HG03139 (cell line): ENCODE measurements at regions not wholly inside any gene's neighbourhood (a gene's known extent, or its start where the extent isn't known, plus 50 kb on each side); places are given as distances from the start of the nearest gene placed in this dataset.

Experiments
- ATAC-seq: cut with Tn5 transposase; IDR thresholded peaks from one replicate; pipeline ENCODE4 v1.9.1; 2021; ENCODE audit not compliant: unreplicated experiment

- ATAC-seq: no peak
Measured at GRCh38 chr4:178471994-178472393, 1029.8 kb upstream of the AGA start.

DNA sequence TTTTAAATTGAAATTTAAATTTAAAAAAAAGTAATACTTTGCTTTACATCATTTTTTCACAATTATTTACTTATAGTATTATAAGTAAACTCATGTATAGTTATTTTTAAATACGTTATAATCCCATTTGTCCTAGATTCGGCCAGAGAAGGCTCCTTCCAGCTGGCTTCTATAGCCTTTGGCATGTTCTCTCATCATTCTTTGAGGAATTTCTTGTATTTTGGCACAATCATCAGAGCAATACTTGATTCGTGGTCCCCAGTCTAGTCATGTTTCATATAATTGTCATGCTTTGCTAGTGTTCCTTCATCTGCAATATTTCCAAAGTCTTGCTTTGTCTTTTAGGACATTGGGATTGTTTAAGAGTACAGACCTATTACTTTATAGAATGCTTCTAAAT, 1037.9 kb upstream of the AGA start:
- no peak for ATAC-seq

GRCh38 chr4:178480881-178481280, 1038.6 kb upstream of the AGA start:
- ATAC-seq: no peak

GRCh38 chr4:178481564-178481963, 1039.3 kb upstream of the AGA start:
- ATAC-seq: no peak

DNA sequence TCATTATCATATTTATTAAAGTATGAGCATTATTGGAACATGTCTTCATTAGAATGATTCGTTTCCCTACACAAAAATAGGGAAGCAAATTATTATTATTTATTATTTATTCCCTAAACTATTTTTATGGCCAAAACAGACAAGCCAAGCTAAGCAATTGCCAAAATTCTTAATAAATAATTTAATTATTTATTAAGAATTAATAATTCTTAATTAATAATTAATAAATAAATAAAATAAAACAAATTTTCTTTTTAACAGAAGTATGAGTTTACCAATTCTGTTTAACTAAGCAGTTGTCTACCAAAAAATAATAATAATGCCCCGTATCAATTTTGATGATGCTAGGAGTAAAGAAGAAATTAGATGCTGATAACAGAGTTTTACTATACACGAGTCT, 1080.8 kb upstream of the AGA start:
- no peak for ATAC-seq

DNA sequence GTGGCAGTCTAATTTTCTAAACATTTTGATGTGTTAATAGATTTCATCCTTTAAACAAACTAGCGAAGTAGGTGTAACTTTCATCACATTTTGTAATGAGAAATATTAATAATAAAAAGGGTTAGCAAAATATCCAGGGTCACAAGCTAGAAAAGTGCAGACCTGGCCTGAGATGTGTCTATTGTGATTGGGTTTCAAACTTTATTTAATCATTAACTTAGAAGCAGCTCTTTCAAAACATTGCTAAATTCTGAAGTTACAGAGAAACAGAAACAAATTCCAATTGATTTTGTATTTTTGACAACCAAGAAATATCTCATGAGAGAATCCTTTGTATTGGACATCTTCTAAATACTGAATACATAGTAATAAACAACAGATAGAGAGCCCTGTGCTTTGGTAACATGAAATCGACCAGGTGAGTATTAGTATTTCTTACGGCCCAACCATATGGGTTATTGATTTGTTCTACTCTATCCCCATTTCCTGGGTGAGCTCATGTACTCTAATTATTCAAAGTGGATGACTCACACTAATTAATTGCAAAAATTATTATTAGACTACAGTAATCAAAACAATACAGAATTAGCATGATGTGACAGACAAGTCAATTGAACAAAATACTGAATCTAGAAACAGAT, 1093.8 kb upstream of the AGA start:
- ATAC-seq: no peak

- ATAC-seq: no peak
Measured at GRCh38 chr4:178553201-178553600, 1111.0 kb upstream of the AGA start.

- no peak for ATAC-seq
Measured at GRCh38 chr4:178554352-178554751, 1112.1 kb upstream of the AGA start.

GRCh38 chr4:178556796-178557195, 1114.6 kb upstream of the AGA start:
- ATAC-seq: no peak

GRCh38 chr4:178577933-178578332, 1135.7 kb upstream of the AGA start:
- ATAC-seq: no peak

- no peak for ATAC-seq
Measured at GRCh38 chr4:178595500-178596138, 1153.4 kb upstream of the AGA start.

DNA sequence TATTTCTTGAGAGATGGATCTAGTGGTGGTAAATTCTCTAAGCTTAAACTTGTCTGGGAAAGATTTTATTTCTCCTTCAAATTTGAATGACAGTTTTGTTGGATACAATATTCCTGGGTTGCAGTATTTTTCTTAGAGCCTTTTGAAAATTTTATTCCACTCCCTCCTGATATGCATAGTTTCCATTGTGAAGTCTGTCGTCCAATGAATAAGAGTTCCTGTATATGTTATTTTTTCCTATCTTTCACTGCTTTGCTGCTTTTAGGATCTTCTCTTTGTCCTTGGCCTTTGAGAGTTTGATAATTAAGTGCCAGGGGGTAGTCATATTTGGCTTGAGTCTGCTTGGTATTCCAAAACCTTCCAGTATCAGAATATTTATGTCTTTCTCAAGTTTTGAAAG, 1156.4 kb upstream of the AGA start:
- no peak for ATAC-seq

DNA sequence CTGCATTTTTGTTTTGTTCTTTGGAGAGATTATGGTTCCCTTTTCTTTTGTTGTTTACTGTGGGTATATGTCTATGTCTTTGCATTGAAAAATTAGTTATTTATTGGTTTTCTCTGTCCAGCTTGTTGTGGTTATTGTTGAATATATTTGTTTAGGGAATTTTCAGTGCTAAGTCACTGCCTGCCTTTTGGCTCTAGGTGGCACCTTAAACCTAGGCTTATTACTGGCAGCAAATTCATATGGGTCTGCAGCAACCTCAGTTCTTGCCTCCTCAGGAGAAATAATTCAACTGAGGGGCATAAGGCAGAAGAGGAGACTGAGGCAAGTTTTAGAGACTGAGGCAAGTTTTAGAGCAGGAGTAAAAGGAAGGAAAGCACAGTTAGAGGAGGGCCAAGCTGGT, 1157.3 kb upstream of the AGA start:
- ATAC-seq: no peak

DNA sequence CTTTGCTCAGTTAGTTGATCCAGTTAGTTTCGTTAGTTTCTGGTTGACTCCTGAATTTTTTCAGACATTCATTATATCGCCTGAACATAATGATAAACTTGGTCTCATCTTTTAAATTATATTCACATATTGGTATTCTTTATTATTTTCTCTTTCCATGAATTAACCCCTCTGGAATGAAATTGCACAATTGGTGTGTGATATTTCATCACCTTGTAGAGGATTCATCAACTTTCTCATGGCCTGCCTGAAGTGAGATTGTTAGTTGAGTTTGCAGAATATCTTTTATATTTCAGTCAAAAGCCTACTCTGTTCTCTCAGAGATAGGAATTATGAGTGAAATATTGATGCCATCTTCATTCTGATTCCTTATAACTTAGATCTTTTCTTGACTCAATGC, 1160.6 kb upstream of the AGA start:
- no peak for ATAC-seq

DNA sequence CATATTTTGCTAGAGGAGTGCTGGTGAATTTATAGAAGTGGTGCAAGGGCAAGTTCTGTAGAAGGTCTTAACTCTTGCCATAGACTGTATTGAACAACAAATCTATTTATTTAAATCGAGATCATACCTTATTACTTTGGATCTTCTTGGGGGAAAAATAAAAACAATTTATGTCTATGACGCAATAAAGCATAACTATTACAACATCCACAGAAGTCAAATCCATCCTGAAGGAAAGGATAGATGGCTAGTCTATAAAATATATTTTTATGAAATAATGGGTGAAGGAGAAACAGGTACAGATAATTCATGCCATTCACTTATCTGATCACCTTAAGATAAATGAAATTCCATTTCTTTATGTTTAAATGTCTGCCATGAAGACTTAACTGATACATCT, 1168.8 kb upstream of the AGA start:
- no peak for ATAC-seq

- ATAC-seq: no peak
Measured at GRCh38 chr4:178612733-178613132, 1170.5 kb upstream of the AGA start.

DNA sequence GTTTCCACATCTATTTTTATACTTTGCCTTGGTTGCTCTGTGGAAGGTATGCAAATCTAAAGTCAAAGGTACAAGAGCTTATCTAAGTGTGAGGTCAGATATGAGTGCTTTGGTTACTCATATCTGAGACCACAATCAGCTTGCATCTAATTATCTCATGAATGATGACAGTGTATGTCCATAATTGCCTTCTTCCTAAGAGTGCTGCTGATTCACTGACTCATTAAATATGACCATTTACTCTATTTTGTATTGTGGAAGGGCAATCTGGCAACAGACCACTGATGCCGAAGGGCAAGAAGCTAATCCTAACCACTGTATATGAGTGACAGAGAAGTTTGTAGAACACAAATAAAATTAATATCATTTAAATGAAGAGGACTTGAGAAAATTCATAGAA, 1190.2 kb upstream of the AGA start:
- no peak for ATAC-seq

DNA sequence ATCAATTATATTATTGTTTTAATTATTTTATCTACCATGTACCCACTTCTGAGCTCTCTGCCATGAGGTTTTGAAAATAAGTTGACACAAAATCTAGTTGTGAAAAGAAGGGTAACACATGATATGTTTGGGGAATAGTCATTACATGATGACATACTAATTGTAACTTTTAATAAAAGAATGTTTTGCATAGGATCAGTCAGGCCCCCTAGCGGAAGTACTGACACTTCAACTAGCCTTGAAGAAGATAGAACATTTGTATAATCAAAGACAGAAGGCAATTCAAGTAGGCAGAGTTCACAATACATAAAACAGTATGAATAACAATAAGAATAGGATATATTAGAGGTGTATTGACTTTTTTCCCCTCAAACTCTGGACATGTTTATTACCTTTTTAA, 1191.0 kb upstream of the AGA start:
- ATAC-seq: no peak

DNA sequence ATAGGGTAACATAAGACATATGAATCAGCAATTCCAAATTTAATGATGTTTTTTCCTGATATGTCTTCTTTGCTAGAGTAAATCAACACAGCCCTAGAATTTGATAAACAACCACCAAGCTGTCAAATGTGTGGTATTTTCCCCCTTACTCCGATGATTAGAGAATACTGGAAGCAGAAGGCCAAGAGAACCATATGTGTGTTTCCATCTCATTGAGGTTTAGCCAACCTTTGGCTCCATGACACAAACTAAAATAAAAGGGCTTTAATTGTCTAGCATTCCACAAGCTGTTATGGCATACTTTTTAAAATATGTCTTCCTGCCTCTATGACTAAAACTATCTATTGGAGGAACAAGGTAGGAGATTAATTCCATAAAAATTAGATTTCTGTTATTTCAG, 1222.4 kb upstream of the AGA start:
- no peak for ATAC-seq

GRCh38 chr4:178665916-178666315, 1223.7 kb upstream of the AGA start:
- ATAC-seq: no peak

DNA sequence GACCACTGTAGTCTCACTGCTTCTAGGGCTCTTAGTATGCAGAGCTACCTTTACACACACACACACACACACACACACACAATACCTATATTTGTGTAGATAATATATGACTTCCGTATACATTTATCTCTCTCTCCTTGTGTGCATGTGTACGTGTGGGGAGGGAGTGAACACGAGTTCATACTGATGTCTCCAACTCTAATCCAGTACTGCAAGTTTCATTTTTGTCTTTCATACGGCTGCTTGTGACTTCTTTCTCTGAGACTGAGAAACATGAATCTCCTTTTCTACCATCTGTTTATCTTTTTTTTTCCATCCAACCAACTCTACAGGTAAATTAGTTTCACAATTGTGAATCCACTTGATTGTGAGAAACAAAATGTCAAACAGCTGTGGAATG, 1229.5 kb upstream of the AGA start:
- no peak for ATAC-seq

- ATAC-seq: no peak
Measured at GRCh38 chr4:178672512-178672911, 1230.3 kb upstream of the AGA start.

DNA sequence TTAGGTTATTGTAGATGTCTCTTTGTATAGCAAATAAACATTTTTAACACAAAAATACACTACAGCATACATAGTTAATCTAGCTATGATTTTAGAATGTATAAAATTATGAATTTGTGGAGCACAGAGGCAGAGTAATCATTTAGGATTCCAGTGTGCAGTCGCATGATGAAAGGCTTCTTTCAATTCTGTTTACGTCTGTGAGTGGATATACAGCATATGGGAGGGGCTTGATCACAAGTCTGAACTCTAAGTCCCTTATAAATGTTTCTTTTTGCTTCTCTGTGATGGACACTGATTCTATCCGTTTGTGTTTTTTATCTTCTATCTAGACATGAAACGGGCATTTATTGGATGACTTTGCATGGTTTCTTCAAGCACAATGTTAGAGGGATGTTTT, 1239.6 kb upstream of the AGA start:
- no peak for ATAC-seq
